RPMI8226 (cell line): ENCODE measurements at regions not wholly inside any gene's neighbourhood (a gene's known extent, or its start where the extent isn't known, plus 50 kb on each side); places are given as distances from the start of the nearest gene placed in this dataset.

Experiments
- DNase-seq: peaks from one replicate; pipeline ENCODE4 v3.0.0-alpha.2; 2015

DNA sequence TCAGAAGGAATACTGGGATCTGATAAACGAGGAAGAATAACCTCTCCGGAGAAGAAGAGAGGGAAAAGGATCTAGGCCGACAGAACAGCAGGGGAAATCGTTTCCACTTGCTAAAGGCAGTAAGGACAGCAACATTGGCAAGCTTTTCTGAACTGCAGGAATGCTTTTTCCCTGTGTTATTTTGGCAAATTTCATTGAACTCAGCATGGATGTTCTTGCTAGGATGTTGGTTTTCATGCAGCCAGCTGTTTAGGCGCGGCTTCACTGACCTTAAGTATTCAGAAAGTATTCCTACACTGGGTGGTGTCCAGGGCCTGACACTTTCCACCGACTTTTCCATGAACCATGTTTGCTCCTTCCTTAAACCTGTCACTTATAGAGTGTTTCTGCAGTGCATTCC, 489.7 kb downstream of the CNTN3 start:
- no peak for DNase-seq

DNA sequence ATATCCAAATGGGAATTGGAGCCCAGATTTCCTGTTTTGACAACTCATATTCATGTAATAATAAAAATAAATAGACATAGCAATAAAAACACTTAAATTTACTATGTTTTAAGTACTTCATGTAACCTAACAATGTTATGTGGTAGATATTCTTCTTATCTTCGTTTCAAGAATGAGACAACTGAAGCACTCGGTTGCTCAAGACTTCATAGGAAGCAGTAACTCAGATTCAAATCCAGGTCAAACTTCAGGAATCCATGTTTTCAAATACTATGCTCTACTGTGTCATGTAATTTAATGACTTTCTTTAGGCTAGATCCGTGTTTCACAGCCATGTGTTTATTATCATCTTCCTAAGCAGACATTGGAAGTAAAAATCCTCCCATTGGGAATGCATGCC, 492.2 kb downstream of the CNTN3 start:
- no peak for DNase-seq

GRCh38 chr3:74121761-74122160, 492.7 kb downstream of the CNTN3 start:
- DNase-seq: no peak

DNA sequence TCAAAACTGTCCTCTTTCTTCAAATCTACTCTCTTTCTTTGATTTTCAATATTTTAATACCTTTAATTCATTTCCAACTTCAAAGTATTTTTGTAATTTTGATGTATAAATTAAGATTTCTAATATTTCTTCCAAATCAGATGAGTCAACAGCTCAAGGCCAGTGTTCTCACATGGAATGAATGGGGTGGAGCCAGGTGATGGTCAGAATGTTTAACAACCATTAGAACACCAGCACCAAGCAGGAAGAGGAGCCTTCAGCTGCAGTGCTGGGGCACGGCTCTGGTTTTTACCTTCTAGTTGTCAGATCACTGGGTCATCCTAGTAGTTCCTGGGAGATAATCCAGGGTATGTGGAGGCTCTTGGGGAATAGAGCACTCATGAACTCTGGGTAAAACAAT, 494.5 kb upstream of the PDZRN3 start:
- DNase-seq: no peak

GRCh38 chr3:74115906-74116305, 491.2 kb upstream of the PDZRN3 start:
- DNase-seq: no peak

DNA sequence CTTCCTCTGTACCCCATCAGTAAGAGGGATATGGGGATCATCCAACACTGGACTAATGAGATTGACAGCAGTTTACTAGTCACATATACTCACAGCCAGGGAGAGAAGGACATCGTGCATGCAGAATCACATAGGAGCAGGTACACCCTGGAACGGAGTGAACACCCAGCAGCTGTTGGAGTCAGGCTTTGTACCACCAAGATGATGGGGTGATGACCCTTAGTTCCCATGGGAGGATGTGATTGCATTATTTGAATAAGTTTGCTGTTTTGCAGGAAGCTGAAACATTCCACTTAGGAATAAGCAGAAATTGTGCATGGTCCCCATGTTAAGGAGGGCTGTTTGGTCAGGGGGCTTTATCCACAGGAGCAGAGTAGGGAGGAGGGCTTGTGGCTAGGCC, 482.7 kb upstream of the PDZRN3 start:
- no peak for DNase-seq

- DNase-seq: no peak
Observed at GRCh38 chr3:74106925-74107324, 482.2 kb upstream of the PDZRN3 start.

- DNase-seq: no peak
Observed at GRCh38 chr3:74091204-74091603, 466.5 kb upstream of the PDZRN3 start.

DNA sequence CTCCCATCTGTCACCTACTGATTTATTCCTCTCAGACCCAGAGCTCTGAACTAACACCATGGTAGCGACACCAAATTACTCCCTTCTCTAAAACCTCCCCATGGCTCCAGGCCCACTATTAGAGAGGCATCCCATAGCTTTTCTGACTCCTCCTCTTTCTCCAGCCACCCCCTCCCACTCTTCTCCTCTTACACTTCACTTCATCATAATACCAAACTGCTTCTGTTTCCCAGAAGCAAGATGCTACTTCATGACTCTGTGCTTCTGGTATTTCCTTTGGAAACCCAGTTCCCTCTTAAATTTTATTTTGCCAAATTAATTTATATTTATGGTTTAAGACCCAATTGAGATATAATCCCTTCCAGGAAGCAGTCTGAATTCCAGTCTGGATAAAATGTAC, 465.1 kb upstream of the PDZRN3 start:
- no peak for DNase-seq

DNA sequence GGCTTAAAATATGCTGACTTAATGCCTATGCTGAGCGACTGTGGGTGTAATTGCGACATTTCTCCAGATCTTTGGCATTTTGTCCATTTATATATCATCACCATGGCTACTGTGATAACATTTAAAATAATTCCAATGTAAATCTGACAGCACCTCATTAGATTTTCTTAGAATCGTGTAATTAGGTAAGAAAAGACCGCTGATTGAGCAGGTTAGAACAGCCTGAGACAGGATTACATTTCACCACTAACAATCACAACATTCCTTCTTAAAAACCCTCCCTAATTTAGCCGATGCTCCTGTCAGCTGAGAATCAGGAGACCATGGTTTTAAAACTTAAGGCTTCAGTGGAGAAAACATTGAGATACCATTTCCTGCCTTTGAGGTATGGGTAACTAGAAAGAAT, 455.3 kb upstream of the PDZRN3 start:
- no peak for DNase-seq

- no peak for DNase-seq
Observed at GRCh38 chr3:74075241-74075640, 450.5 kb upstream of the PDZRN3 start.

DNA sequence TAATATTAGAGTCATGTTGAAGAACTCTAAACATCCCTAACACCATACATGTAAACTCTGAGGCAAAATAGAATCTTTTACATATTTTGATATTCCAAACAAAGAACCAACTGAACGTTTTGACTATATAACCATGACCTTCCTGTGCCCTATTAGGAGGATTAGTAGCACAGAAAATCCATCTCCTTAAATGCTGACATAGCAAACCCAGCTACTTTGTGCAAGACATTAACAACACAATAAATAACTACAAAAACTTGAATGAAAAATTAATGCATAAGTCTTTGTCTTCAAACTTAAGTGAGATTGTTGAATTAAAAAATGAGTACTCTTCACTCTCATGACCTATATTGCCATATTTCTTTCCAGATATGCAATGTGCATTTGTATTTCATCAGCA, 450.0 kb upstream of the PDZRN3 start:
- no peak for DNase-seq

GRCh38 chr3:74067296-74067695, 442.6 kb upstream of the PDZRN3 start:
- peak; percentile 5 for DNase-seq

DNA sequence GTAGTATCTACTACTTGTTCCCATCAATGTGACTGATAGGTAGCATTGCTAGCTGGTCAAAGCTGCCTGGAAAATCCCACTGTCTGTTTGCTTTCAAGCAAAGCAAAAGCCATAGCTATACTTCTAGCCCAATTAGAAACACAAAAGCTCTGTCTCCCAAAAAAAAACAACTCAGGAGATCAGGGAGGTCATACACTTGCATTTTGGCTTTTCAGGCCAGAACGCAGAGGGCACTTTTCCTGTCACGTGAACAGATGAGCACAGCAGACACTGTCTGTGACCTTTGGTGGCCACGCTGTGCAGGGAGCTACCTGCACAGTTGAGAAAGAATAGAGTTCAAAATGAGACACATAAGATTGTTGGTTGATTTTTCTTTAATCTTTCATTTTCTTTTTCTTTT, 441.7 kb upstream of the PDZRN3 start:
- peak; percentile 4 for DNase-seq

- DNase-seq: no peak
Observed at GRCh38 chr3:74059923-74060600, 435.3 kb upstream of the PDZRN3 start.

- DNase-seq: no peak
Observed at GRCh38 chr3:74059301-74059922, 434.7 kb upstream of the PDZRN3 start.

GRCh38 chr3:74057169-74057568, 432.4 kb upstream of the PDZRN3 start:
- no peak for DNase-seq

- no peak for DNase-seq
Observed at GRCh38 chr3:74055061-74055460, 430.3 kb upstream of the PDZRN3 start.

GRCh38 chr3:74054566-74054965, 429.8 kb upstream of the PDZRN3 start:
- no peak for DNase-seq

GRCh38 chr3:74053970-74054516, 429.3 kb upstream of the PDZRN3 start:
- no peak for DNase-seq

- DNase-seq: no peak
Observed at GRCh38 chr3:74049444-74049843, 424.7 kb upstream of the PDZRN3 start.

GRCh38 chr3:74048699-74049098, 424.0 kb upstream of the PDZRN3 start:
- DNase-seq: no peak

GRCh38 chr3:74045000-74045399, 420.3 kb upstream of the PDZRN3 start:
- DNase-seq: no peak

GRCh38 chr3:74041068-74041675, 416.4 kb upstream of the PDZRN3 start:
- no peak for DNase-seq
